IPS-NIHi7 (cell line): ENCODE measurements at regions not wholly inside any gene's neighbourhood (a gene's known extent, or its start where the extent isn't known, plus 50 kb on each side); places are given as distances from the start of the nearest gene placed in this dataset.

Experiments used
- DNase-seq: peaks from one replicate; pipeline ENCODE4 v3.0.0; 2012; ENCODE audit warnings: mixed read lengths; ENCODE audit errors: extremely low spot score

- no peak for DNase-seq
These were observed 51.4 kb upstream of the ITM2B start for GRCh38 chr13:48181482-48182145.

GRCh38 chr13:48178126-48178525 lies 54.9 kb upstream of the ITM2B start:
- DNase-seq = no peak

GRCh38 chr13:48176781-48177180 lies 56.2 kb upstream of the ITM2B start:
- no peak for DNase-seq

- DNase-seq = no peak
These were observed 57.8 kb upstream of the ITM2B start for GRCh38 chr13:48175185-48175584.

GRCh38 chr13:48167866-48168265 lies 65.1 kb upstream of the ITM2B start:
- DNase-seq = no peak

- DNase-seq = no peak
These were observed 67.3 kb upstream of the ITM2B start for GRCh38 chr13:48165727-48166126.

GRCh38 chr13:48165063-48165462 lies 67.9 kb upstream of the ITM2B start:
- no peak for DNase-seq

- DNase-seq = no peak
These were observed 68.2 kb upstream of the MED4 start for GRCh38 chr13:48163061-48163460.

- DNase-seq = no peak
These were observed 67.3 kb upstream of the MED4 start for GRCh38 chr13:48162217-48162616.

GRCh38 chr13:48161530-48162179 lies 66.8 kb upstream of the MED4 start:
- no peak for DNase-seq

- DNase-seq = no peak
These were observed 65.8 kb upstream of the MED4 start for GRCh38 chr13:48160606-48161278.

- no peak for DNase-seq
These were observed 64.9 kb upstream of the MED4 start for GRCh38 chr13:48159826-48160225.

- peak; percentile 26 for DNase-seq
These were observed 64.5 kb upstream of the MED4 start for GRCh38 chr13:48159401-48159800.

- DNase-seq = no peak
These were observed 64.0 kb upstream of the MED4 start for GRCh38 chr13:48158915-48159314.

GRCh38 chr13:48158290-48158689 lies 63.4 kb upstream of the MED4 start:
- no peak for DNase-seq

GRCh38 chr13:48156466-48156865 lies 61.6 kb upstream of the MED4 start:
- DNase-seq = peak; percentile 41

- DNase-seq = no peak
These were observed 60.9 kb upstream of the MED4 start for GRCh38 chr13:48155848-48156247.

GRCh38 chr13:48154671-48155070 lies 59.8 kb upstream of the MED4 start:
- DNase-seq = no peak

- no peak for DNase-seq
These were observed 58.3 kb upstream of the MED4 start for GRCh38 chr13:48153186-48153585.

- no peak for DNase-seq
These were observed 56.7 kb upstream of the MED4 start for GRCh38 chr13:48151363-48152161.

- no peak for DNase-seq
These were observed 53.5 kb upstream of the MED4 start for GRCh38 chr13:48148454-48148853.

- no peak for DNase-seq
These were observed 51.7 kb upstream of the MED4 start for GRCh38 chr13:48146636-48147035.
